A549 (cell line): ENCODE measurements at regions not wholly inside any gene's neighbourhood (a gene's known extent, or its start where the extent isn't known, plus 50 kb on each side); places are given as distances from the start of the nearest gene placed in this dataset.

Experiments
- ATAC-seq, 2 experiments: fragments of 200-7000 bp in 1 of 2; fragments of >200 bp in 1 of 2; cut with Nextera tagmentation in 1 of 2; cut with Tn5 transposase in 1 of 2; 3 replicates each; pipeline versions ENCODE4 v1.8.0 to v1.9.1; 2018 to 2020; ENCODE audit warnings: mild to moderate bottlenecking in 1 of 2, moderate library complexity in 1 of 2
- CTCF ChIA-PET: fragments of 300-600 bp; sonication (Branson Sonifier 250); formaldehyde crosslinking; extraction: SDS; loops from one replicate; lab custom pipeline; 2021; ENCODE audit warnings: antibody characterized with exemption, inconsistent platforms; lab: Yijun Ruan, JAX
- POLR2A ChIA-PET: fragments of 350-600 bp; formaldehyde crosslinking; extraction: SDS; loops from one replicate; lab custom pipeline; 2021; ENCODE audit warnings: antibody characterized with exemption, inconsistent platforms; lab: Yijun Ruan, JAX
- DNase-seq, 2 experiments: peaks; one replicate each; pipeline versions ENCODE4 v3.0.0 to v3.0.0-alpha.2; 2011 to 2016; ENCODE audit warnings: low read depth in 1 of 2, low spot score in 1 of 2
- FAIRE-seq: peaks from 2 replicates; lab custom pipeline; 2011; peaks lifted over from hg19 to GRCh38; lab: Jason Lieb, UNC
- H3K27ac ChIP-seq, 2 experiments: fragments of >200 bp; sonication (Bioruptor Twin); formaldehyde crosslinking; 3 replicates each; pipeline ENCODE4 v1.5.1; 2016 to 2017
- H3K4me1 ChIP-seq: fragments of >200 bp; sonication (Bioruptor Twin); formaldehyde crosslinking; 3 replicates; pipeline ENCODE4 v1.6.1; 2016
- H3K4me2 ChIP-seq: fragments of >200 bp; sonication (Bioruptor Twin); formaldehyde crosslinking; 3 replicates; pipeline ENCODE4 v1.6.1; 2016
- H3K4me3 ChIP-seq: fragments of >200 bp; sonication (Bioruptor Twin); formaldehyde crosslinking; 3 replicates; pipeline ENCODE4 v1.5.1; 2016
- H3K9me3 ChIP-seq: fragments of >200 bp; sonication (Bioruptor Twin); formaldehyde crosslinking; 3 replicates; pipeline ENCODE4 v1.6.1; 2016
- CEBPB ChIP-seq, 2 experiments: fragments of >200 bp in 1 of 2; sonication (Bioruptor Twin) in 1 of 2; formaldehyde crosslinking in 1 of 2; IDR thresholded peaks; 2 replicates each; pipeline ENCODE4 v1.6.1; 2012 to 2016
- CHD2 ChIP-seq: fragments of 150-350 bp; IDR thresholded peaks from 2 replicates; pipeline ENCODE4 v1.6.1; 2014; ENCODE audit warnings: low read length; ENCODE audit not compliant: partially characterized antibody
- CTCF ChIP-seq: fragments of >200 bp; sonication (Bioruptor Twin); formaldehyde crosslinking; IDR thresholded peaks from 3 replicates; pipeline ENCODE4 v1.5.1; 2016
- EHMT2 ChIP-seq: fragments of 200-600 bp; sonication (generic); IDR thresholded peaks from 2 replicates; pipeline ENCODE4 v1.6.1; 2016; ENCODE audit warnings: antibody characterized with exemption, low read depth, mild to moderate bottlenecking, moderate library complexity
- ESRRA ChIP-seq: fragments of 150-350 bp; IDR thresholded peaks from 2 replicates; pipeline ENCODE4 v1.6.1; 2014; ENCODE audit warnings: mild to moderate bottlenecking, low read length, borderline replicate concordance
- GATA3 ChIP-seq: IDR thresholded peaks from 2 replicates; pipeline ENCODE4 v1.6.1; 2012; ENCODE audit warnings: borderline replicate concordance
- HMGXB4 ChIP-seq: fragments of 250-450 bp; sonication (Bioruptor Pico); IDR thresholded peaks from 2 replicates; pipeline ENCODE4 v1.5.0; 2021; ENCODE audit warnings: mild to moderate bottlenecking, moderate library complexity, borderline replicate concordance
- HOXB5 ChIP-seq: fragments of 250-450 bp; sonication (Bioruptor Pico); IDR thresholded peaks from 2 replicates; pipeline ENCODE4 v1.5.0; 2020; ENCODE audit warnings: mild to moderate bottlenecking, moderate library complexity
- JUN ChIP-seq, 2 experiments: fragments of >200 bp; sonication (Bioruptor Twin); formaldehyde crosslinking; IDR thresholded peaks; 2 replicates in 1 of 2; 3 replicates in 1 of 2; pipeline ENCODE4 v1.6.1; 2016 to 2017
- JUNB ChIP-seq: fragments of >200 bp; sonication (Bioruptor Twin); formaldehyde crosslinking; IDR thresholded peaks from 2 replicates; pipeline ENCODE4 v1.6.1; 2016
- MAFK ChIP-seq: fragments of 450-650 bp; IDR thresholded peaks from 2 replicates; pipeline ENCODE4 v1.6.1; 2014; ENCODE audit not compliant: partially characterized antibody
- NPAS2 ChIP-seq: fragments of 250-450 bp; sonication (Bioruptor Pico); IDR thresholded peaks from 2 replicates; pipeline ENCODE4 v1.8.0; 2022; ENCODE audit warnings: mild to moderate bottlenecking, moderate library complexity, borderline replicate concordance
- PHF8 ChIP-seq: fragments of 200-600 bp; sonication (generic); IDR thresholded peaks from 2 replicates; pipeline ENCODE4 v1.6.1; 2016; ENCODE audit warnings: low read depth, mild to moderate bottlenecking, antibody characterized with exemption, moderate library complexity, borderline replicate concordance
- POLR2AphosphoS2 ChIP-seq: conservative IDR thresholded peaks from 2 replicates; pipeline ENCODE4 v1.6.1; 2012; ENCODE audit warnings: low read length, improper control_type of control experiment, inconsistent platforms
- RAD21 ChIP-seq, 2 experiments: fragments of >200 bp in 1 of 2; sonication (Bioruptor Twin) in 1 of 2; formaldehyde crosslinking in 1 of 2; IDR thresholded peaks in 1 of 2; conservative IDR thresholded peaks in 1 of 2; 2 replicates in 1 of 2; 3 replicates in 1 of 2; pipeline ENCODE4 v1.6.1; 2012 to 2018; ENCODE audit warnings: inconsistent platforms in 1 of 2
- RCOR1 ChIP-seq: fragments of 150-350 bp; IDR thresholded peaks from 2 replicates; pipeline ENCODE4 v1.6.1; 2014; ENCODE audit warnings: antibody characterized with exemption, low read length, low read depth
- REST ChIP-seq: fragments of 200-600 bp; sonication (generic); IDR thresholded peaks from 2 replicates; pipeline ENCODE4 v1.6.1; 2016; ENCODE audit warnings: antibody characterized with exemption, mild to moderate bottlenecking, moderate library complexity
- TP53 ChIP-seq: fragments of 250-450 bp; sonication (Bioruptor Pico); IDR thresholded peaks from 2 replicates; pipeline ENCODE4 v1.5.0; 2021; ENCODE audit warnings: mild to moderate bottlenecking, moderate library complexity
- WGBS: methylation state at CpG from one replicate; pipeline ENCODE4 v1.1.6; 2017; ENCODE audit errors: missing lambda C conversion rate; 5-methylcytosine and 5-hydroxymethylcytosine counted together

GRCh38 chr3:106822204-106822603 is 555.0 kb upstream of the CCDC54 start:
- 66% methylated on average over 10 of the region's 11 CpGs for WGBS

GRCh38 chr3:106823701-106824100 is 553.5 kb upstream of the CCDC54 start:
- no peaks in the 10 kb centered on the region for H3K9me3 ChIP-seq
- FAIRE-seq (no peak), ATAC-seq (no peak), DNase-seq (no peak)
- no peak overlapping the region for H3K27ac ChIP-seq
- 41% methylated on average over 3 of the region's 3 CpGs for WGBS
- H3K4me1 ChIP-seq = no peaks in the 10 kb centered on the region
- no peak overlapping the region for H3K4me3 ChIP-seq
- ChIA-PET POLR2A (no interaction called here), CTCF (interaction anchor here (0.7 to 2.3 kb wide), 2 partner anchors 9 to 40 kb away, joined by 3 to 7 read pairs; no protein-coding TSS in a partner anchor)
- TF ChIP-seq CTCF (no peak), HMGXB4 (CRISPR knock-in tag) (no peak)
- H3K4me2 ChIP-seq = no peak overlapping the region

More at GRCh38 chr3:106822204-106822603, 555.0 kb upstream of the CCDC54 start:
- ATAC-seq (no peak), DNase-seq (no peak), FAIRE-seq (no peak)
- no peak for TF ChIP-seq NPAS2 (CRISPR knock-in tag)
- TF ChIP-seq MAFK = no peak
- no peak for TF ChIP-seq ESRRA
- no peak for TF ChIP-seq EHMT2
- no peak for TF ChIP-seq JUN (IDR thresholded peaks at IDR 0.05)
- no peak for TF ChIP-seq REST
- no peak for TF ChIP-seq TP53 (CRISPR knock-in tag)
- no peak for TF ChIP-seq CEBPB (IDR thresholded peaks at IDR 0.05)
- no peak for TF ChIP-seq PHF8
- no peak for TF ChIP-seq GATA3
- no peak for TF ChIP-seq HOXB5
- no peak for TF ChIP-seq RCOR1
- no peak for TF ChIP-seq POLR2AphosphoS2
- ChIA-PET CTCF (no interaction called here), POLR2A (no interaction called here)
- H3K4me3 ChIP-seq = no peak overlapping the region
- H3K27ac ChIP-seq = no peak overlapping the region
- no peak overlapping the region for H3K4me2 ChIP-seq
- no peaks in the 10 kb centered on the region for H3K4me1 ChIP-seq
- no peaks in the 10 kb centered on the region for H3K9me3 ChIP-seq

- TF ChIP-seq RAD21 (conservative IDR thresholded peaks at IDR 0.05 in 1 of 2, IDR thresholded peaks at IDR 0.05 in 1 of 2) = 0 out of 5 replicates have a peak, but pooled peaks of 1 of the 2 experiments have one; percentile 6
- no peak for TF ChIP-seq CHD2
- TF ChIP-seq JUNB = no peak
- H3K9me3 ChIP-seq = no peaks in the 10 kb centered on the region
- no peak for FAIRE-seq
- DNase-seq = peak in 1 of 2 experiments; percentile 15
- peak; percentile 40 to 66; a peak in 1 of 6 replicates for ATAC-seq
- H3K27ac ChIP-seq = no peak overlapping the region
- H3K4me1 ChIP-seq = no peaks in the 10 kb centered on the region
- no peak overlapping the region for H3K4me3 ChIP-seq
- POLR2A ChIA-PET = no interaction called here
- CTCF ChIA-PET = interaction anchor here (0.9 to 2.3 kb wide), 2 partner anchors 10 to 49 kb away, joined by 3 to 7 read pairs; no protein-coding TSS in a partner anchor
- 63% methylated on average over 1 of the region's 1 CpG for WGBS
- no peak overlapping the region for H3K4me2 ChIP-seq
These were observed 552.4 kb upstream of the CCDC54 start for GRCh38 chr3:106824856-106825255.
